PC-3 (cell line): ENCODE measurements at regions not wholly inside any gene's neighbourhood (a gene's known extent, or its start where the extent isn't known, plus 50 kb on each side); places are given as distances from the start of the nearest gene placed in this dataset.

Experiments used
- CTCF ChIP-seq: fragments of 300-600 bp; sonication (generic); conservative IDR thresholded peaks from 2 replicates; pipeline ENCODE4 v1.5.1; 2017; ENCODE audit warnings: antibody characterized with exemption, low read depth, mild to moderate bottlenecking, low read length
- EZH2 ChIP-seq: fragments of 300-600 bp; sonication (generic); IDR thresholded peaks from one replicate; pipeline ENCODE4 v1.6.1; 2017; ENCODE audit warnings: antibody characterized with exemption, mild to moderate bottlenecking, low read length; ENCODE audit not compliant: unreplicated experiment
- EZH2phosphoT487 ChIP-seq: fragments of 300-600 bp; sonication (generic); IDR thresholded peaks from 2 replicates; pipeline ENCODE4 v1.6.1; 2018; ENCODE audit warnings: mild to moderate bottlenecking, antibody characterized with exemption, low read length, borderline replicate concordance

- TF ChIP-seq CTCF, result no peak
- no peak for TF ChIP-seq EZH2
- TF ChIP-seq EZH2phosphoT487, result no peak
Observed at GRCh38 chr3:43914269-43914668, 223.5 kb downstream of the ABHD5 start.
